ENCODE measurements at regions not wholly inside any gene's neighbourhood (a gene's known extent, or its start where the extent isn't known, plus 50 kb on each side); places are given as distances from the start of the nearest gene placed in this dataset.

DNA sequence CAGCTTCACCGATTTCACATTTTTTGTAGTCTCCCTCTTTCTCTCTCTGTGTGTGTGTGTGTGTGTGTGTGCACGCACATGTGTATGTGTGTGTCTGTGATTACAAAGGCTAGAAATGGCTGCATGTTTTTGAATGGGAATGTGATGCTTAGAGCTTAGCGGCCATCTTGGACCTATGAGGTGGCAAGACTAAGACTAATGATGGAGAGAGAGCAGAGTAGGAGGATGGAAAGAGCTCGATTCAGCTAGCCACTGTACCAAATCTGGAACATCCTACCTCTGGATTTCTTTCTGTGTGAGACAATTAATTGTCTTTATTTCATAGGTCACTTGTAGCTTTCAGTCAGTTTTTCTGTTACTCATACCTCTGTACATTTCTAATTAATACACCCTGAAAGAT, 205.1 kb downstream of the PCSK1 start:
- intact Hi-C loops (cut with DNase I; ENCODE audit: low total_unique reads), result no loop called here
- no peaks in the 10 kb centered on the region for H3K36me3 ChIP-seq
- DNase-seq, result no peak
- peaks cover 0 to 4% (median 0%) of the 10 kb centered on the region in 4 donors for H3K9me3 ChIP-seq
- H3K4me3 ChIP-seq, result no peak overlapping the region
- H3K27me3 ChIP-seq, result no peaks in the 10 kb centered on the region
- H3K4me1 ChIP-seq, result peaks cover 0 to 9% (median 0%) of the 10 kb centered on the region in 4 donors
- TF ChIP-seq POLR2A (IDR thresholded peaks at IDR 0.05) (no peak), POLR2AphosphoS5 (IDR thresholded peaks at IDR 0.05) (no peak), EP300 (IDR thresholded peaks at IDR 0.05) (no peak)
- TF ChIP-seq, protein P1, sequence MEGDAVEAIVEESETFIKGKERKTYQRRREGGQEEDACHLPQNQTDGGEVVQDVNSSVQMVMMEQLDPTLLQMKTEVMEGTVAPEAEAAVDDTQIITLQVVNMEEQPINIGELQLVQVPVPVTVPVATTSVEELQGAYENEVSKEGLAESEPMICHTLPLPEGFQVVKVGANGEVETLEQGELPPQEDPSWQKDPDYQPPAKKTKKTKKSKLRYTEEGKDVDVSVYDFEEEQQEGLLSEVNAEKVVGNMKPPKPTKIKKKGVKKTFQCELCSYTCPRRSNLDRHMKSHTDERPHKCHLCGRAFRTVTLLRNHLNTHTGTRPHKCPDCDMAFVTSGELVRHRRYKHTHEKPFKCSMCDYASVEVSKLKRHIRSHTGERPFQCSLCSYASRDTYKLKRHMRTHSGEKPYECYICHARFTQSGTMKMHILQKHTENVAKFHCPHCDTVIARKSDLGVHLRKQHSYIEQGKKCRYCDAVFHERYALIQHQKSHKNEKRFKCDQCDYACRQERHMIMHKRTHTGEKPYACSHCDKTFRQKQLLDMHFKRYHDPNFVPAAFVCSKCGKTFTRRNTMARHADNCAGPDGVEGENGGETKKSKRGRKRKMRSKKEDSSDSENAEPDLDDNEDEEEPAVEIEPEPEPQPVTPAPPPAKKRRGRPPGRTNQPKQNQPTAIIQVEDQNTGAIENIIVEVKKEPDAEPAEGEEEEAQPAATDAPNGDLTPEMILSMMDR (IDR thresholded peaks at IDR 0.05), result no peak
- H3K27ac ChIP-seq, result no peak overlapping the region
- 90 to 96% (median 91%) methylated on average over 4 of the region's 4 CpGs for WGBS, 5 donors

DNA sequence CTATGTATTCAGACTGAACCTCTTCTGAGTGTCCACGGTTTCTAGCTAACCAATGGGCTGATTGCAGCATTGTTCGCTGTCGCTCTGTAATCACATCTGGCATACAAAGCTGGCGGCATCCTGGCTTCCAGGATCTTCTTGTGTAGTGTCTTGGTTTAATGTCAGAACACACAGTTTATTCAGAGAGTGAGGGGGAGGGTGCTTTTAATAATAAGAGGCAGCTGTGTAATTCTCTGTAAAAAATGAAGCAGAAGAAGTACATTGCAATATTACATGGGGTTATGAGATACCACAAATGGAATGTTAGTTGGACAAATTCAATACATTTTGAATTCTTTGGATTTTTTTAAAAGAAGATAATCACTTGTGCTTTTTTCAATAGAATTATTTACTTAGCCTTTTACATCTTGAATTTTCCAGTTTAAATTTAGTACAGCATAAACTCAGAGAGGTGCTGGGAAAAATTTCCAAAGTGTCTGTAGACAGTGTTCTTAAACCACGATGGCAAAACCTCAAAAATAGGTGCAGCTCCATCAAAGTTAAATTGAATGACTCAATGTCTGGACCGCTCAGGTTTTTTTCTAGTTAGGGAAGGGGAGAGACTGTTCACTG, 206.0 kb downstream of the PCSK1 start:
- Histone ChIP-seq H3K27ac (peak overlapping the region in 2 of 5 donors; percentile 9 to 42), H3K4me1 (peaks cover 0 to 9% (median 0%) of the 10 kb centered on the region in 4 donors), H3K9me3 (no peaks in the 10 kb centered on the region), H3K4me3 (no peak overlapping the region), H3K27me3 (no peaks in the 10 kb centered on the region), H3K36me3 (no peaks in the 10 kb centered on the region)
- intact Hi-C loops (cut with DNase I; ENCODE audit: low total_unique reads), result no loop called here
- TF ChIP-seq, protein P1 (IDR thresholded peaks at IDR 0.05), result no peak
- no peak for TF ChIP-seq EP300 (IDR thresholded peaks at IDR 0.05)
- TF ChIP-seq POLR2AphosphoS5 (IDR thresholded peaks at IDR 0.05), result peak in 1 of 3 donors; percentile 14
- no peak for TF ChIP-seq POLR2A (IDR thresholded peaks at IDR 0.05)
- WGBS, 5 donors, result 64 to 82% (median 74%) methylated on average over 6 of the region's 6 CpGs
- peak in 1 of 2 donors; percentile 72 for DNase-seq

DNA sequence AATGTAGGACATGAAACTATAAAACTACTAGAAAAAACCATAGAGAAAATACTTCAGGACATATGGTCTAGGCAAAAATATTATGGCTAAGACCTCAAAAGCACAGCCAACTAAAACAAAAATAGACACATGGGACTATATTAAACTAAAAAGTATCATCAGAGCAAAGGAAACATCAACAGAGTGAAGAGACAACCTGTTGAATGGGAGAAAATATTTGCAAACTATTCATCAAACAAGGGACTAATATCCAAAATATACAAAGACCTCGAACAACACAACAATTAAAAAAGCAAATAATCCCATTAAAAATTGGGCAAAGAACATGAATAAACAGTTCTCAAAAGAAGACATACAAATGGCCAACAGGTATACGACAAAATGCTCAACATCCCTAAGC, 210.9 kb downstream of the PCSK1 start:
- Histone ChIP-seq H3K36me3 (no peaks in the 10 kb centered on the region), H3K4me3 (no peak overlapping the region), H3K4me1 (peaks cover 0 to 6% (median 0%) of the 10 kb centered on the region in 4 donors), H3K27ac (no peak overlapping the region), H3K27me3 (no peaks in the 10 kb centered on the region), H3K9me3 (no peaks in the 10 kb centered on the region)
- intact Hi-C loops (cut with DNase I; ENCODE audit: low total_unique reads), result no loop called here
- 79 to 91% (median 87%) methylated on average over 2 of the region's 2 CpGs for WGBS, 5 donors
- TF ChIP-seq, protein P1 (IDR thresholded peaks at IDR 0.05), result no peak
- TF ChIP-seq POLR2AphosphoS5 (IDR thresholded peaks at IDR 0.05) (no peak), POLR2A (IDR thresholded peaks at IDR 0.05) (no peak), EP300 (IDR thresholded peaks at IDR 0.05) (no peak)
- no peak for DNase-seq

DNA sequence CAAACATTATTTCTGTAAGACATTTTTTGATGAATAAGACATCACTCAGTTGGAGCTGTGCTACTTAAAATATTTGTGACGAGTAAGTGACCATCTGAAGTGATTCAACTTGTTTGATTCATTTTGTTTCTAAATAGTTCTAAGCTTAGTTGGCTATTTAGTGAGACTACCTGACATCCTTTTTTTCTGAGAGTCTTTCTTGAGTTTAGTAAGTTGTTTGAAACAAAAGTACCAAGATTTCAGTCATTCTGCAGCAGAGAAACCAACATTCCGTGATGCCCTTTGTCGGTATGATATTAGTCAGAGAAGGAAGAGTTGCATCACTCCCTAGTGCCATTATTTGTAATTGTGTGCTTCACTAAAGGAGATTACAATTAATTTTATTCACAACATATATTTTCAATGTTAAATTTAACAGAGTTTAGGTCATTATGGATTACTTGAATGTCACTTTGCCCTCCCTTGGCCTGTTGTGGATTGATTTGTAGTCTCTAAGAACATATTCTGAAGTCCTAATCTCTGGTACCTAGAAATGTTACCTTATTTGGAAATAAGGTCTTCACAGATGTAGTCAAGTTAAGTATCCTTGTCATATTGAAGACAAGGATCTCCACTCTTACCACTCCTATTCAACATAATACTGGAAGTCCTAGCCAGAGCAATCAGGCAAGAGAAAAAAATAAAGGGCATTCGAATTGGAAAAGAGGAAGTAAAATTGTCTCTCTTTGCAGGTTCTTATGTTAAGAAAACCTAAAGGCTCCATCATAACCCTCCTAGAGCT, 212.2 kb downstream of the PCSK1 start:
- Histone ChIP-seq H3K27me3 (no peaks in the 10 kb centered on the region), H3K9me3 (no peaks in the 10 kb centered on the region), H3K27ac (no peak overlapping the region), H3K4me3 (no peak overlapping the region), H3K4me1 (no peaks in the 10 kb centered on the region), H3K36me3 (no peaks in the 10 kb centered on the region)
- 75 to 89% (median 80%) methylated on average over 4 of the region's 4 CpGs for WGBS, 5 donors
- TF ChIP-seq POLR2A (IDR thresholded peaks at IDR 0.05) (no peak), POLR2AphosphoS5 (IDR thresholded peaks at IDR 0.05) (no peak), EP300 (IDR thresholded peaks at IDR 0.05) (no peak)
- TF ChIP-seq, protein P1 (IDR thresholded peaks at IDR 0.05), result no peak
- no peak for DNase-seq
- intact Hi-C loops (cut with DNase I; ENCODE audit: low total_unique reads), result no loop called here

Measured in stomach (tissue), 8 donors.